Smooth muscle cell of the brain vasculature (primary cell): ENCODE measurements at regions not wholly inside any gene's neighbourhood (a gene's known extent, or its start where the extent isn't known, plus 50 kb on each side); places are given as distances from the start of the nearest gene placed in this dataset.
"Not testable (repeated sequence)": the region's sequence is repeated elsewhere in the genome, so short reads cannot be mapped to it uniquely, and the experiment has no call there.

Source experiments
- DNase-seq: peaks from one replicate; pipeline ENCODE4 v3.0.0-alpha.2; 2012; ENCODE audit warnings: low read depth, low spot score

- DNase-seq, result no peak
Measured at GRCh38 chr6:18527836-18528743, 140.9 kb downstream of the RNF144B start.

GRCh38 chr6:18530201-18530600 lies 143.1 kb downstream of the RNF144B start:
- DNase-seq, result no peak

GRCh38 chr6:18532139-18532538 lies 145.0 kb downstream of the RNF144B start:
- no peak for DNase-seq

GRCh38 chr6:18533793-18534192 lies 146.6 kb downstream of the RNF144B start:
- no peak for DNase-seq

- DNase-seq, result no peak
Measured at GRCh38 chr6:18536591-18537055, 149.5 kb downstream of the RNF144B start.

- DNase-seq, result no peak
Measured at GRCh38 chr6:18538315-18538714, 151.2 kb downstream of the RNF144B start.

- DNase-seq, result no peak
Measured at GRCh38 chr6:18543051-18543450, 155.9 kb downstream of the RNF144B start.

GRCh38 chr6:18545142-18545541 lies 158.0 kb downstream of the RNF144B start:
- not testable (repeated sequence) for DNase-seq

- no peak for DNase-seq
Measured at GRCh38 chr6:18545726-18546125, 158.6 kb downstream of the RNF144B start.

GRCh38 chr6:18550119-18550518 lies 163.0 kb downstream of the RNF144B start:
- no peak for DNase-seq

- DNase-seq, result no peak
Measured at GRCh38 chr6:18551228-18551627, 164.1 kb downstream of the RNF144B start.

GRCh38 chr6:18555750-18556149 lies 168.6 kb downstream of the RNF144B start:
- no peak for DNase-seq

GRCh38 chr6:18561037-18561750 lies 174.0 kb downstream of the RNF144B start:
- no peak for DNase-seq

GRCh38 chr6:18562726-18563125 lies 175.6 kb downstream of the RNF144B start:
- no peak for DNase-seq

- no peak for DNase-seq
Measured at GRCh38 chr6:18564775-18565174, 177.6 kb downstream of the RNF144B start.

GRCh38 chr6:18565231-18565630 lies 178.1 kb downstream of the RNF144B start:
- DNase-seq, result no peak

GRCh38 chr6:18567380-18567779 lies 180.2 kb downstream of the RNF144B start:
- no peak for DNase-seq

- no peak for DNase-seq
Measured at GRCh38 chr6:18577491-18577890, 190.3 kb downstream of the RNF144B start.

- no peak for DNase-seq
Measured at GRCh38 chr6:18579166-18579565, 192.0 kb downstream of the RNF144B start.

- no peak for DNase-seq
Measured at GRCh38 chr6:18579869-18580268, 192.7 kb downstream of the RNF144B start.

- no peak for DNase-seq
Measured at GRCh38 chr6:18584372-18584771, 197.2 kb downstream of the RNF144B start.

GRCh38 chr6:18585032-18585573 lies 198.0 kb downstream of the RNF144B start:
- DNase-seq, result no peak
